Loucy (cell line): ENCODE measurements at regions not wholly inside any gene's neighbourhood (a gene's known extent, or its start where the extent isn't known, plus 50 kb on each side); places are given as distances from the start of the nearest gene placed in this dataset.
"Not testable (repeated sequence)": the region's sequence is repeated elsewhere in the genome, so short reads cannot be mapped to it uniquely, and the experiment has no call there.

ENCODE experiments used
- EZH2phosphoT487 ChIP-seq: fragments of 200-600 bp; IDR thresholded peaks from 2 replicates; pipeline ENCODE4 v1.6.1; 2018; ENCODE audit warnings: antibody characterized with exemption, mild to moderate bottlenecking, moderate library complexity, borderline replicate concordance
- TF ChIP-seq, protein P1 (sequence below): fragments of 200-600 bp; sonication (generic); conservative IDR thresholded peaks from 2 replicates; pipeline ENCODE4 v1.5.1; 2014; ENCODE audit warnings: mild to moderate bottlenecking, antibody characterized with exemption, low read length

DNA sequence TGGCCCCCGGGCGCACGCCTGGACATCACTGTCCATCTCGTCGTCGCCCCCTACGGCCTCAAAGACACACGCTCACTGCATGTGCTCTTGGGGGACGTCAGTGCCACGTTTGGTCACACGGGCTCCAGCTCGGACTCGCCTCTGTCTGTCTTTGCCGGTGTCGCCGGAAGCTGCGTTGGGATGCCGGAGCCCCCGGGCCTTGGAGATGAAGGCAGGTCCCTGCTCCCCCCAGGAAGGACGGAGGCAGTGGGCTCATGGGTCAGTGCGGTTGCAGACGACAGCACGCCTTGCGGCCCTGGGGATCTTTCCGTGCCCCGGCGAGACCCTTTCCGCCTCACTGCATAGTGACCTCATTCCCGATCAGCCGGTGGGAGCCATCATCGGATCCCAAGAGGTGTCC, 1399.9 kb upstream of the PCDH10 start:
- TF ChIP-seq, protein P1, sequence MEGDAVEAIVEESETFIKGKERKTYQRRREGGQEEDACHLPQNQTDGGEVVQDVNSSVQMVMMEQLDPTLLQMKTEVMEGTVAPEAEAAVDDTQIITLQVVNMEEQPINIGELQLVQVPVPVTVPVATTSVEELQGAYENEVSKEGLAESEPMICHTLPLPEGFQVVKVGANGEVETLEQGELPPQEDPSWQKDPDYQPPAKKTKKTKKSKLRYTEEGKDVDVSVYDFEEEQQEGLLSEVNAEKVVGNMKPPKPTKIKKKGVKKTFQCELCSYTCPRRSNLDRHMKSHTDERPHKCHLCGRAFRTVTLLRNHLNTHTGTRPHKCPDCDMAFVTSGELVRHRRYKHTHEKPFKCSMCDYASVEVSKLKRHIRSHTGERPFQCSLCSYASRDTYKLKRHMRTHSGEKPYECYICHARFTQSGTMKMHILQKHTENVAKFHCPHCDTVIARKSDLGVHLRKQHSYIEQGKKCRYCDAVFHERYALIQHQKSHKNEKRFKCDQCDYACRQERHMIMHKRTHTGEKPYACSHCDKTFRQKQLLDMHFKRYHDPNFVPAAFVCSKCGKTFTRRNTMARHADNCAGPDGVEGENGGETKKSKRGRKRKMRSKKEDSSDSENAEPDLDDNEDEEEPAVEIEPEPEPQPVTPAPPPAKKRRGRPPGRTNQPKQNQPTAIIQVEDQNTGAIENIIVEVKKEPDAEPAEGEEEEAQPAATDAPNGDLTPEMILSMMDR, result not testable (repeated sequence)
- TF ChIP-seq EZH2phosphoT487, result not testable (repeated sequence)
